AG04449 (cell line): ENCODE measurements at regions not wholly inside any gene's neighbourhood (a gene's known extent, or its start where the extent isn't known, plus 50 kb on each side); places are given as distances from the start of the nearest gene placed in this dataset.
A peak's percentile ranks its signal among the peaks of the same experiment; 100 is the strongest.
"Not testable (repeated sequence)": the region's sequence is repeated elsewhere in the genome, so short reads cannot be mapped to it uniquely, and the experiment has no call there.

Experiments used
- CTCF ChIA-PET: fragments of 350-600 bp; formaldehyde crosslinking; extraction: SDS; loops from one replicate; lab custom pipeline; 2021; ENCODE audit warnings: antibody characterized with exemption; lab: Yijun Ruan, JAX
- POLR2A ChIA-PET: fragments of 400-600, 350-600 bp; formaldehyde crosslinking; extraction: SDS; loops from one replicate; lab custom pipeline; 2020; ENCODE audit warnings: antibody characterized with exemption, inconsistent platforms; lab: Yijun Ruan, JAX
- DNase-seq: peaks from one replicate; pipeline ENCODE4 v3.0.0-alpha.2; 2010; ENCODE audit warnings: low read depth, low spot score
- H3K4me3 ChIP-seq: 2 replicates; pipeline ENCODE4 v1.5.1; 2011; ENCODE audit warnings: low read depth, mild to moderate bottlenecking, control low read depth, low read length
- CTCF ChIP-seq: IDR thresholded peaks from one replicate; pipeline ENCODE4 v1.5.1; 2011; ENCODE audit warnings: mild to moderate bottlenecking, moderate library complexity, low read length, control low read depth, inconsistent platforms; ENCODE audit not compliant: insufficient read depth; ENCODE audit errors: missing control alignments

DNA sequence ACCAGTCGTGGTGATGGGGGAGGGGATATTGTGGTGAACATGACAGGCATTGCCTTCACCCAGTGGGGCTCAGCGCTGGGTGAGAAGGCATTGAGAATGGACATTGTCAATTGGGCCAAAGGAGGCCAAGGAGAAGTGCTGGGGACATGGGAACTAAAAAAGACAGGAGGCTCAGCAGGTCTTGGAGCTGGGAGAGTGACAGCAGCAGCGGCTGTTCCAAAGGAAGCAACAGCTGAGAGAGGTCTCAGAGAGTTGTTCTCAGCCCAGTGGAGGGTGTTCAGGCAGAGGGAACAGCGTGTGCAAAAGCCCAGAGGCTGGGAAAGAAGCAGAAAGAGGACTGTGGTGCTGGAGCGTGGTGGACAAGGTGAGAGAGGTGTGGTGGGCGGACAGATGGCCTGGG, 56.6 kb upstream of the ASNS start:
- DNase-seq, CTCF ChIA-PET, POLR2A ChIA-PET, H3K4me3 ChIP-seq: not testable (repeated sequence)

- peak; percentile 74 for TF ChIP-seq CTCF
- H3K4me3 ChIP-seq, result peak overlapping the region; percentile 48
- DNase-seq, POLR2A ChIA-PET, CTCF ChIA-PET: not testable (repeated sequence)
Measured at GRCh38 chr7:97927790-97928748, 55.9 kb upstream of the ASNS start.
